HG03108 (cell line): ENCODE measurements at regions not wholly inside any gene's neighbourhood (a gene's known extent, or its start where the extent isn't known, plus 50 kb on each side); places are given as distances from the start of the nearest gene placed in this dataset.
"Not testable (repeated sequence)": the region's sequence is repeated elsewhere in the genome, so short reads cannot be mapped to it uniquely, and the experiment has no call there.

Experiments
- ATAC-seq: cut with Tn5 transposase; IDR thresholded peaks from one replicate; pipeline ENCODE4 v1.9.1; 2021; ENCODE audit warnings: moderate library complexity; ENCODE audit not compliant: unreplicated experiment

GRCh38 chr7:12930534-12930933 lies 243.1 kb downstream of the ARL4A start:
- ATAC-seq: no peak

GRCh38 chr7:12931465-12931864 lies 244.0 kb downstream of the ARL4A start:
- ATAC-seq: not testable (repeated sequence)

DNA sequence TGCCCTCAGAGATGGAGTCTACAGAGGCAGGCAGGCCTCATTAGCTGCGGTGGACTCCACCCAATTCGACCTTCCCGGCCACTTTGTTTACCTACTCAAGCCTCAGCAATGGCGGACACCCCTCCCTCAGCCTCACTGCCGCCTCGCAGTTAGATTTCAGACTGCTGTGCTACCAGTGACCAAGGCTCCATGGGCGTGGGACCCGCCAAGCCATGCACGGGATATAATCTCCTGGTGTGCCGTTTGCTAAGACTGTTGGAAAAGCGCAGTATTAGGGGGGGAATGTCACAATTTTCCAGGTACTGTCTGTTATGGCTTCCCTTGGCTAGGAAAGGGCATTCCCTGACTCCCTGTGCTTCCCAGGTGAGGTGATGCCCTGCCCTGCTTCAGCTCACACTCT lies 252.3 kb downstream of the ARL4A start:
- no peak for ATAC-seq

GRCh38 chr7:12941512-12941911 lies 254.1 kb downstream of the ARL4A start:
- no peak for ATAC-seq

DNA sequence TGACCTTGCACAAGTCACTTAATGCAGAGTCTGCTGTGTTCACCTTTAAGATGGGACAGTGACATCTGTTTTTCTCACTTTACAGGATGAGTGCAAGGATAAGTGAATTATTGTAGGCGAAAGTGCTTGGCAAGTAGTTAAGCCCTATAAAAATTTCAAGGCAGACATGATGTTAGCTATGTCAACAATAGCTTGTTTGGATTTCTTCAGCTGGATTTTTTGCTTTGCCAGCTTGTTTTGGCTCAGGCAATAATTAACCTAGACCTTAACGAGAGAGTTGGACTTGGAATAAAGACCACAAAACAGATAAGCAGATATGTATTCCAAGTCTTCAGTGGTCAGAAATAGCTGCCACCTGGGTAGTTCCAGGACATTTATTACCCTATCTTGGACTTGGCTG lies 255.2 kb downstream of the ARL4A start:
- ATAC-seq: no peak

GRCh38 chr7:12943781-12944180 lies 256.3 kb downstream of the ARL4A start:
- no peak for ATAC-seq

GRCh38 chr7:12945901-12946300 lies 258.5 kb downstream of the ARL4A start:
- ATAC-seq: no peak

DNA sequence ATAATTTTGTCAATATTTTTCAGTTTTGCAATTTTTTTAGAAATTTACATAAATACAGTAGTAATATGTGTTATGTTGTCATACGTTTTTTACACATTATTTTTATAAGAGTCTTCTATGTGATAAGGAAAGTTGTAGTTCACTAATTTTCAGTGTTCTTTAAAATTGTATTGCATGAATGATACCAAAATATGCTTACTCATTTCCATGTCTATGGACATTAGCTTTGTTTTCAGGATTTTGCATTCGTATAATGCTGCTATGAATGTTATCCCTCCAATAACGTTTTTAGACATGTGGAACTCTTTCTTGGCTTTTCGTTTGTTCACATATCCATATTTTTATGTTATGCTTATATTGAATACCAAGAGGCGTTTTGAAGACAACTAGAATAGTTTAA lies 260.0 kb downstream of the ARL4A start:
- no peak for ATAC-seq

DNA sequence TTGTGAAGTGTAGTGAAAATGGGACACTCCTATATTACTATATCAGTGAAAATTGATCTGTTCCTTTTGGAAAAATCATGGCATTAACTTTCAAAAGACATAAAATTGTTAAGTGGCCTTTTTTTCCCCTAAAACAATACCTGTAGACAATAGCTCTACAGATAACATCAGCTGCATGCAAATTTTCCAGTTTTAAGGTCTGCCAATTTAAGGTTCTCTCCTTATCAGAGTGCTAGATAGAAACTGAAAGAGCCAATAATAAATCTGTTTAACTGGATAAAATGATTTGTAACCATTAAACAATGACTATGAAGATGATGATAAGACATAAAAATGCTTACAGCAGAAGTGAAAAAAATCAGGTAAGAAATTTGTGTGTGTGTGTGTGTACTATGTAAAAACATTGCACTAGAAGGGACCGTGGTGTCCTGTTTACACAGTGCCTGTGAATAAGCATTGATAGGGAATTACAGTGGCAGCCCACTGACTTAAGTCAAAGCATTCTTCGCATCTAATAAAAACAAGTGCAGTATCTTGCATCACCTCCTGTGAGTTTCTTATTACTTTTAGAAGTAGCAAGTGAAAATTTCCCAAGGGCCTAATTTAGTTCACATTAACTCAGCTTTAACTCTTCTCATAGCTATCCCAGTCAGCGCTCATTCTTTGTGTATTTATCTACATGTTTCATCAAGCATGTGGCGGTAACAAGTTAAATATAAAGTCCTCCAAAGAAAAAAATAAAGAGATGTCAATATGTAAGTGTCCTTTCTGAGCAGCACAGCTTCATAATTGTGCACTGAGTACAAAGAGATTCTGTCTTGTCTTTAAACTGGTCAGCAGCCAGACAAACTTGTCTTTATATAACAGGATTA lies 261.9 kb downstream of the ARL4A start:
- ATAC-seq: no peak

DNA sequence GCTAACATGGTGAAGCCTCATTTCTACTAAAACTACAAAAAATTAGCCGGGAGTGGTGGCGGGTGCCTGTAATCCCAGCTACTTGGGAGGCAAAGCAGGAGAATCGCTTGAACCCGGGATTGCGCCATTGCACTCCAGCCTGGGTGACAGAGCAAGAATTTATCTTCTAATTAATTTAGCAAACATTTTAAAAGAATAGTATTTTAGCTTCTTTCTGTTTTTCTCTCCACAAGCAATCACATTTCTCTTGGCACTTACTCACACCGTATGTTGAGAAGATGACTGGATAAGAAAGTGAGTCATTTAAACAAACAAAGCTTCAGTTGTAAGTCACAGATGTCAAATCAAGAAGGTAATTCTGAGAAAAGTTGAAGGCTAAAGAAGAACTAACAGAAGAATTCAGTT lies 264.0 kb downstream of the ARL4A start:
- no peak for ATAC-seq

DNA sequence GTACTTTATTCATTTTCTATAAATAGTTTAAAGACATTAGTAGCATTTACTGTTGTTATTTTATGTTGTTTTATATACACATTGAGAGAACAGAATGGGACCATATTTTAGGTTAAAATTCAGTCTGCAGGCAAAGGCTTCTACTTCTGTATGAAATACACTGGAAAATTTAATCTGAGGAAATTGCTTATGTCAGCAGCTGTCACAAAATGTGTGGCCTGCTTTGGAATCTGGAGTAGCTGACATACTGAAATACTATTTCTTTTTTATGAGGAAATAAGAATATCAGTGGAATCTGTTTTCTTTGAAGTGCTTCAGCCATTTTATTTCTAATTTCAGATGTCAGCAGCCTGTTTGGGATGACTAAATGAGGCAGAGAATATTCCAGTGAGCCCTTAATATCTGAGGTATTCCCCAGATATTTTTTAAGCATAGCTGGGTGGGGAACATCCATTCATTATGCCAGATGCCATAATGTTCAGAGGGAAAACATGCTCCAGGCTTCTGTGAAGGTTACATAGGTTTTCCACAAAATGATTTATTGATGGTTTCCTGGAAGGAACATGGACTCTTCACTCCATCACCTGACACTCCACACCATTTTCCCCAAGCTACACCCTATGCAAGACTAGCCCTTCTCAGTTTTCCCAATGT lies 267.1 kb downstream of the ARL4A start:
- no peak for ATAC-seq

GRCh38 chr7:12957487-12957886 lies 270.1 kb downstream of the ARL4A start:
- no peak for ATAC-seq

GRCh38 chr7:12961910-12962480 lies 274.6 kb downstream of the ARL4A start:
- ATAC-seq: no peak

- no peak for ATAC-seq
Observed at GRCh38 chr7:12963435-12963834, 276.0 kb downstream of the ARL4A start.

- no peak for ATAC-seq
Observed at GRCh38 chr7:12964836-12965235, 277.4 kb downstream of the ARL4A start.

- no peak for ATAC-seq
Observed at GRCh38 chr7:12965767-12966166, 278.3 kb downstream of the ARL4A start.

DNA sequence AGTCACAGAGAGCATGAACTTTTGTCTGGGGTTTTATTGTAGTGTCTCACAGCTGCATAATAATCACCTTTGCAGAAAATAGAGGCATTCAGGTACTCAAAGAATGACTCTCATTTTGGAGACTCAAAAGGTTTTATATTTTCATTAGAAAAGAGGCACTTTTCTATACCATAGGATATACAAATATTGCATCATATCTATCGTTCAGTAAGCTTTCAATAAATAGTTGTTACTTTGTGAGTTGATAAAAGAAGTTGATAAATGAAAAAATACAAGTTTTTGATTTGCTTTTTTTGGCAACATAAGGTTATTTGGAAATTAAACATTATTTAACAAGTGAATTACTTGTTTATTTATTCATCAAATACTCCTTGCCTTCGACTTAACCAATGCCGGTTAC lies 279.9 kb downstream of the ARL4A start:
- ATAC-seq: no peak

- ATAC-seq: no peak
Observed at GRCh38 chr7:12968836-12969422, 281.5 kb downstream of the ARL4A start.

DNA sequence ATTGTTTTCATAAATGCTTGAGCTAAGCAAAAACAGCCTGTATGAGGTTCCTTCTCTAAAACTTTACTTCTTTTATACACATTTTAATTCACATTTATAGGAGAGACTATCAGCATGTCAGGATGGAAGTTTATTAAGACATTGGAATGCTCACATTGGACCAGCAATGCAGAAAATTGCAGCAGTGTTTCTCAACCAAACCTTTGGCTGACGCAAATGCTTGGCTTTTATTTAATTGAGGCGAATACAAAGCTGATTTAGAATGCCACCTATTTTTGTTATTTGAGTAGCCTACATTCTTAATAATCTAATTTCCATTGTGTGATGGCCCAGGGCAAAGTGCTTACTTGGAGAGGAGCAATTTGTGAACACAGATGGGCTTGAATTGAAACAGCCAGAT lies 283.2 kb downstream of the ARL4A start:
- ATAC-seq: no peak

- ATAC-seq: no peak
Observed at GRCh38 chr7:12974451-12975166, 287.2 kb downstream of the ARL4A start.

- no peak for ATAC-seq
Observed at GRCh38 chr7:12975412-12975811, 288.0 kb downstream of the ARL4A start.
